ENCODE measurements at regions not wholly inside any gene's neighbourhood (a gene's known extent, or its start where the extent isn't known, plus 50 kb on each side); places are given as distances from the start of the nearest gene placed in this dataset.

DNA sequence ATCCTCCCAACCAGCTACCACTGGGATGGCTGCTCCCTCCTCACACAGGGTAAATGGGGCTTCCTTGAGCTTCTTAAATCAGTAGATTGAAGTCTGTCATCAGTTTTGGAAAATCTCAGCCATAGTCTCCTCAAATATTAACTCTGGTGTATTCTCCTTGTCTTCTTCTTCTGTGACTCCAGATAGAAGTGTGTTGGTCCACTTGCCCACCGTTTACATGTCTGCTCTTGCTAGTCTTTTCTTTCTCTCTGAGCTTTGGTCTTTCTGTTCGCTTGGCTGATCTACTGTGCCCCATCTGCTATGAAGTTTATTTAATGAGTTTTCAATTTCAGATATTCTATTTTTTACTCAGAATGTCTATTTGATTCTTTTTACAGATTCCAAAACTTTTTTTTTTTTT is 281.7 kb upstream of the HDAC4 start:
- no peak for DNase-seq

DNA sequence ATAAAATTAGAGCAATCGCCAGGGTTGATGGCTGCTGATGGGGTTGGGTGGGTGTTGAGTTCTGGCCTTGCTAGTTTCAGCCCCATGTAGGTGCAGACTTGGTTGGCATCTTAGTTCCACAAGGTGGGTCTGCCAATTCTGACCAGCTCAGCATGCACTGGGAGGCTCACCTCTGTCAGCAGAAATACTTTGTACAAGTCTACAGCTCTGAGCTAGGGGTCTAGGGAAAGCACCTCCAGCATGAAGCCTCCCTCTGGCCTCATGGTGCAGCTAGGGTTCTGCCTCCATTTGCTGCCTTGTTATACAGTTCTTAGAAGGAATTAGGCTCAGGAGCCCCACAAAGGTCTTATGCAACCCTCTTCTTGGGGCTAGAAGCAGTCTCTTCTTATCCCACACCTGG is 278.9 kb upstream of the HDAC4 start:
- no peak for DNase-seq

DNA sequence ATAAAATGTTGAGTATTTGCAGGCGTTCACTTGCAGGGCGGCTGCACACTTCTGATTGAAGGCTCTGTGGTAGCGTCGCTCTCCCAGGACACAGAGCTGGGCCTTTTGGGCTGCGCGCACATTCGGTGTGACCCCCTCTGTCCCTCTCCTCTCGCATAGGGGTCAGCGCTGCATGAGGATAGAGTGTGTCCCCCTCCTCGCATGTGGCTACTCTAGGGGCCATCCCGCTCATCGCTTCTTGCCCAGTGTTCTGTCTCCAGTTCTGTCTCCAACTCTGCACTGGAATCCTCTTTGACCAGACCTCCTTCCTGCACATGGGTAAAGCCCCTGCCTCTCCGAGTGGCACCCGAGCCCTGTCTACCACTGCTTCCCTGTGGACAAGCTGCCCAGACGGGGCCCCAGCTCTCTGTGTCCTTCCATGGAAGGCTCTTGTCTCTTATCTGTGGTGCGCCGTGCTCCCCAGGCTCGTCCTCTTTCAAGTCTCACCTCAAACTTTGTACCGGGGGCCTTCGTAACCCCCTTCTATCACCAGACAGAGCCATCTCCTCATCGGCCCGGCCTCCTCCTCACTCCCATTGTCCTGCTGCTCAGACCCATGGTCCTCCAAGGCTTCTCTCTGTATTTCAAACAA is 278.0 kb upstream of the HDAC4 start:
- no peak for DNase-seq

DNA sequence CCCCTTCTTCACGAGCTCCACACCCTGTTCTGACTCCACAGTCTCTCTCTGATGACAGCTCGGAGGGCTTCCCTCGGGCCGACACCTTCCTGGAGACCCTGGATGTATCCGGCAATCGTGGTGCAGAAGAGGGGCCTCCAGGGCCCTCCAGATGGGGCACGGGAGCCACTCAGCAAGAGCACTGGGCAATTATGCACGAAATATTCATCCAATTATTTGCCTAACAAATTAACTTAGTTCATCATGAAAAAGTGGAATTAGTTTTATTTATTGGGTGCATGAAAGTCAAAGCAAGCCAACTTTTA is 277.3 kb upstream of the HDAC4 start:
- no peak for DNase-seq

DNA sequence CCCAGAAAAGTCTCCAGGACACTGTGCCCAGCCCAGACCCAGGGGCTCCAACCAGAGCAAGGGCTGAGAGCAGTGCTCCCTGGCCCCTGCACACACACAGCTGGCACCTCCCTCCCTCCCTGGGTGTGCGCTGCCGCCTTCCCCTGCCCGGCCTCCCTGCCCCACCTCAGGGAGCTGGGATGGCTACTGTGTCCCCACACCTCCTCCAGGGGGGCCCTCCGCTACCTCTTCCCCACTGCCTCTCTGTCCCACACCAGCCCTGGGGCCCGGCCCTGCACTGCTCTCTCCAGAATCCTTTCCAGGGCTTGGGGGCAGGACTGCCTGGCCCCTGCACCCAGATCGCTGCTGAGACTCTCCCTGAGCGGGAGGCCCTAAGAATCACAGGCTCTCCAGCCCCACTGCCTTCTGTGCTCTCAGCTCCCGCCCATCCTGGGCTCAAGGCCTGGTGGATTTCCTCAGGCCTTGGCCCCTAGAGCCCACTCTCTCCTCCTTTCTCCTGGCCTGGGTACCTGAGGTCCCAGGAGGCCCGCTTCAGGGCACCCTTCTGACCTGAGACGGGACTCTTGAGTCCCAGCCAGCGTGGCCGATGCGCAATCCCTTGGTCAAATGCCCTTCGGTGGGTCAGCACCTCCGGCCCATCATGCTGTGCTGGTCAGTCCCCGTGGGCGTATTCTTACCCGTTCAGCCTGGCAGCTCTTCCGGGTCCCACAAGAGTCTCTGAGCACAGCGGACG is 276.8 kb upstream of the HDAC4 start:
- no peak for DNase-seq

DNA sequence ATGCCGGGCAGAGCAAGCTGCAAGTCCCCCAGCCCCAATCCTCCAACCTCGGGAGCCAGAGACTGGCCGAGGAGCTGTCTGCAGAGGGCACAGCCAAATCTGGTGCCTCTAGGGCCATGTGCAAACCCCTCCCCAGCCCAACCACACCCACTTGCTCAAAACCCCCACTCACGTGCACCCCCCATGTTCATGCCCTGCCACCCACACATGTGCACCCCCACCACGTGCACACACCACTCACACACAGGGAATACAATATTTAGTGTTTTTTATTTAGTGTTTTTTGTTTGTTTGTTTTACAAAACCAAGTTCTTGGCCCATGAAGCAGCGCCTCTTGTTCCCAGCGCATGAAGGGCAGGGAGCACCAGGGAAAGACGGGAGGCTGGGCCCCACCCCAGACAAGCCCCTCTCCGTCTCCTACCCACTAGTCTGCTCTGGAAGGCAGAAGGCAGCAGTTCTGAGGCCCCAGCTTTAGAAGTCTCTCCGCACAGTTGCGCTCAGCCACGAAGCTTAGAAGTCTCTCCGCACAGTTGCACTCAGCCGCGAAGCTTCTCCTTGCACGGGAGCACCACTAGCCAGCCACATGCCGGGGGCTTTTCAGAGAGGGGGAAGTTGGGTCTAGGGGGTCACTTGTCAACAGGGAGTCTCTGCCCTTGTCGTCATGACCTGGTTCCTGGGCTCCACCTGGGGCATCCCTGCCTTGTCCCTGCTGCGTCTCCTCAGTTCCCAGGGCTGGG is 276.1 kb upstream of the HDAC4 start:
- DNase-seq = no peak

DNA sequence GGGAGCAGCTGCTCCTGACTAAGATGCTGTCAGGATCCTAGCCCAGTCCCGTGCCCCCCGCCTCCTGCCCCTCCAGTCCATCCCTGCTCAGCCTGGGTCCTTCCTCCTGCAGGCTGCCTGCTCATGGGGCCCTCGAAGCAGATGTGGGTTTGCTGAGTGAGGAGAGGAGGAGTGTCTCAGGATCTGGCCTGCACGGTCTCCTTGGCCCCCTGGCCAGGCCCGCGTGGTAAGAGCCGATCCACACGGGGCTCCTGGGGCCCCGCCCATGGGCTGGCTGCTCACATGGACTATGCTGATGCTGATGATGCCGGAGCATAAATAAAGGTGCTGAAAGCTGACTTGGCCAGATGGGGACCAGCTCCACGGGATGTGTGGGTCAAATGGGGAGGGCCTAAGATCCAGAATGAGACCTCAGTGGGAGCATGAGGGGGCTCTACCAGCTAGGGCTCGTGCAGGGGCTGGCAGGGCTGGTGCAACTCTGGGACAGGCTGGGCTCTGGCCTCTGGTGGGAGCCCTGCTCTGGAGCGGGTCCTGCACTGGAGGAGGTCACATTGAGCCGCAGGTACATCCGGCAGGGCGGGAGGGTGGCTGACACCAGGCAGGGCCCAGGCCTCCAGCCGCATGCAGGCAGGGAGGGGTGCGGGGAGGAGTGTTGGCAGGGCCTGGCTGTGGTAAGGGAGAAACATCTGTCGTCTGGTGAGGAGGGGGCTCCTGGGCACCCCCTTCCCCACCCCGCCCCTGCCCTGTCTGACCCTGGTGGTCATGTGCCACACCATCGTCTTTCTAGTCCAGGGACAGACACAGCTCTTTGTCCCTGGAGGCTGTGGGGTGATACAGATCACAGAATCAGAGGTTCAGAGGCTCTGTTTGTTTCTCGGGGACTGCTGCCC is 275.3 kb upstream of the HDAC4 start:
- no peak for DNase-seq

DNA sequence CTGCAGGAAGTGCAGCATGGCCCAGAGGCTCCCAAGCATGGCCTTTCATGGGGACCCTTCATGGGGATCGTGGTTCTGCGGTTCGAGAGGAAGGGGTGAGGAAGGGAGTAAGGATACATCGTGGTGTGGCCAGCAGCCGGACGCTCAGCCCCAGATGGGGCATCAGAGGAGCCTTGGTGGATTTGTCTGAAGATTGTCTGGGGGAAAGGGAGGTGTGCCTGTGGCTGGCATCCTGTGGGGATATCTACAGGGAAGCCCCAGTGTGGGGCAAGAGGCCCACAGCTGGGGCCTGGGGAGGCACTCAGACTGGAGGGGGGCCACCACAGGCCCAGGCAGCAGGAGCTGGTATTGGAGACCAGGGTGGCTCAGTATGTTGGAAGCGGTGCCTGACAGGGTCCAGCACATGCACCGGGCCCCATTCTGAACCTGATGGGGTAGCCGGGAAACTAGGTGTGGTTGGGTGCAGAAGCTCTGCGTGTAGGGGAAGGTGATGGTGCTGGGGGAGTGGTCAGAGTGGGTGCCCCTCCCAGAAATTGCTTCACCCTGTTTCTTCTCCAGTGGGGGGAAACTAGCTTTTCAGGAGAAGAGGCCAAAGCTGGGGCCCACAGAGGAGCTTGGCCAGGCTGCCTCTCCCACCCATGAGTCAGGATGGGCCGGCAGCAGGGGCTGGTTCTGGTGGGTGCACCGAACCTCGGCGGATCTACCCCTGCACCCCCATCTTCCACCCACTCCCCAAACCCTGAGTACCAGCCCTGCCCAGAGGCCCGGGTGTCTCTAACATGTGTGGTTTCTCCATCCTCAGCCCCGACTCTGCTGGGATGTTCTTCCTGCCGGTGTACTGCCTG is 274.4 kb upstream of the HDAC4 start:
- DNase-seq = no peak

DNA sequence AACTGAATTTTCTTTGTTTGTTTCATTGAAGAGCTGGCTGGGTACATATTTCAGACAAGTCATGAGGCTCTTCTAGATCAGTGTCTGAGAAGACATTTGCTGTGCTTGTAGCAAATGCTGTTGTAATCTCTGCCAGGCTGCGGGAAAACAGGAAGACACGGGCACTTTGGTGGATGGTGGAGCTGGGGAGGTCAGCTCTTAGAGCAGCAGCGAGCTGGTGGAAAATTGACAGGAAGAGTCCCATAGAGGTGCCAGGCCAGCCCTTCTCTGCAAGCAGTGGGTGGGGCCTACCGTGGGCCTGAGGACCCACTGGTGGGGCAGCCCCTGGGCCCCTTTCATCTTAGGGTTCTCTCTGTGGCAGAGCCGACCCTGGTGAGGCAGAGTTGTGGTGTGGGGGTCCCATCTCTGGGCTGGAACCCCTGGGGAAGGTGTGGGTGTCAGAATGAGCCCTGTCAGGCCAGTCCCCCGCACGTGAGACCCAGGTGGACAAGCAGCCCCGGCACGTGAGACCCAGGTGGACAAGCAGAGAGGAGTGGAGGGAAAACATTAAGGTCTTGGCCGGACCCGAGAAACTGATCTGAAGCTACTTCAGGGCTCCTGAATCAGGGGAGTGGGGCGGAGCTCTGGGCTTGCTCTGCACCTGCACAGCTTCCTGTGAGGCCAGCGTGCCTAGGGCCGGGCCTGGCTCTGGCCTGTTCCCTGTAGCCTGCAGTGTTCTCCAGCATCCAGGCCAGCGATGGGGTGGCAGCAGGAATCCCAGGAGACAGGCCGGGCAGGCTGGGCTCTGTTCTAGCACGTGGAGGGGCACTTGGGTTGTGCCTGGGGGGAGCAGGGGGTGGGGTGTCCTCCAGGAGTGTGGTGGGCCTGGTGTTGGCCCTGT is 273.5 kb upstream of the HDAC4 start:
- DNase-seq = no peak

DNA sequence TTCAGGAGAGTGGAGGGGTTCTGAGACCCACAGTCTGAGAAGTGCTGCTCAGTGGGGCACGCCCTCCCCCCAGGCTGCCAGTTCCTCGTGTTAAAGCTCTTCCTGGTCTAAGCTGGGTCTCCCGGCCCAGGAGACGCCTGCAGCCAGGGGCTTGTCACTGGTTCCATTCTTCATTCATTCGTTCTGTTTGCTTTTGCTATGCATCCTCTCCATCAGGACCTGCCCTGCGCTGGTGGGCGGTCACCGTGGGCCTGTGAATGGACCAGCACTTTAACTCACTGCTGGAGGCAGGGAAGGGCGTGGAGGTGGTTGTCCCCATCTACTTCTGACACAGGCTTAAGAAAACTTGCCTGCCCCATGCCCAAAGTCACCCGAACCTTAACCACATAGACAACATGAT is 272.8 kb upstream of the HDAC4 start:
- DNase-seq = no peak

DNA sequence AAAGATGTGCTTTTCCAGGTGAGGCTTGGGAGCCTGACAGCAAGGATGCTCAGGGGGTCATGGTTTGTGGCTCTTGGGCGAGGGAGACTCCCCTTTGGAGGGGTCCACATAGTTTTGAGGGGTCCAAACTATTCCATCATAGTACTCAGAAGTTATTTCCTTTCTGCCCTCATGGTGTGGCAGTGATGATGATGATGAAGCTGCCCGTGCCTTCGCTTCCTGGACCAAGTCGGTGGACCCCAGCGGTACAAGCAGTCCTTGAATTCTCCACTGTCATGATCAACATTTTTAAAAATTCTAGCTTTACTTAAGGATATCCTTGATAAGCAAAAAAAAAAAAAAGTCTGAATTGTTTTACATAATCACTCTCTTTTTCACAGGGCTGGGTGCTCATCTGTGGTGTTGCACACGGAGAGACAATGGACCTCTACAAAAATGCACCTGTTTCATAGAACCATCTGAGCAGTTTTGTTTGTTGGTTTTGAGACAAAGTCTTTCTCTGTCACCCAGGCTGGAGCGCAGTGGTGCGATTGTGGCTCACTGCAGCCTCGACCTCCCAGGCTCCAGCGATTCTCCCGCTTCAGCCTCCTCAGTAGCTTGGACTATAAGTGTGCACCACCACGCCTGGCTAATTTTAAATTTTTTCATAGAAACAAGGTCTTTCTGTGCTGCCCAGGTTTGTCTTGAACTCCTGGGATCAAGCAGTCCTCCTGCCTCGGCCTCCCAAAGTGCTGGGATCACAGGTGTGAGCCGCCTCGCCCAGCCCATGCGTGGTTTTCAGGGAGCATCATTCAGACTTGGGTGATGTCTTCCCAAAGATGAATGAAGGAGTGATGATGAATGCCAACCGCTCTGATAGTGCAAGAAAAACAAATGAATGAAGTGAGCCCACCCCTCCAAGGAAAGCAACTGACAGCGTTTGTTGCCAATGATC is 271.4 kb upstream of the HDAC4 start:
- no peak for DNase-seq

DNA sequence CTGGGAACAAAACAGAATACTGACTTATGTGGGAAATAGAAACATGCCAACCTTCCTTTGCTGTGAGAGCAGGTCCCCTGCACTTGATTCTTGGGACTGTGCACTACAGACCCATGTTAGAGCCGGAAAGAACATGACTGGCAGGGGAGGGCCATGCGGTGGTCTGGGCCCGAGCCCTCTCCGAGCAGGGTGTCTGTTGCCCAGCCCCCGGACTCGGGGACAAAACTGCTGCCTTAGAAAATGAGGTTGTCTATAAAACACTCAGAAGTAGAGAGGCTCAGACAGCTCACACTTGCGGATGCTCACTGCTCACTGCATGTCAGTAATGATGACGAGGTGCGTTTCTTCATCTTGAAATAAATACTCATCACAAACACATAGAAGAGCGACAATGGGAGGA is 270.7 kb upstream of the HDAC4 start:
- DNase-seq = no peak

DNA sequence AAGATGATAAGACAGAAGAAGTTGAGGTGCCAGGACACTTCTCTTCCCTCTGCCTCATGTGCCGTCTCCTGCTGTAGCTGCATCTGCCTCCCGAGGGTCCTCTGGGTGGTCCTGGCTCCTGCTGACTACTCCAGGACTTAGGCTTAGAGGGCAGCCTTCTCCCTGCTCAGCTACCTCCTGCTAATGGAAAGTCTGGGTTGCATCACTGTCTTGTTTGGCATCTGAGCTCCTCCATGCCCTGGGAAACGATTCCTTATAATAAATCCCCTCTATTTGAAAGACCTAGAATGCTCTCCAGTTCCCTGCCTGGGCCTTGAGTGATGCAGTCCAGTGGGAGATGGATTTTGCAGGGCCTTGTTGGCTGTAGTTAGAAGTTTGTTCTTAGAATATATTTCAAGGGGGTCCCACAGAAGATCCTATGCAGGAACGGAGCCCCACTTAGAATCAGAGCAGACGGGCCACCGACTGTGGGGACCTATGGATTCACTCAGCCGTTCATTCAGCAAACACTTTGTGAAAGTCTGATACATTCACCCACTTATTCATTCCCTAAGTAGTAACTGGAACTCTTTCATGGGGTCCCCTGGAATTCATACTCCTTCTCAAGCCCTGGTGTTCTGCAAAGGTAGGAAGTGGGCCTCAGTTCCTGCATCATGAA is 269.8 kb upstream of the HDAC4 start:
- no peak for DNase-seq

DNA sequence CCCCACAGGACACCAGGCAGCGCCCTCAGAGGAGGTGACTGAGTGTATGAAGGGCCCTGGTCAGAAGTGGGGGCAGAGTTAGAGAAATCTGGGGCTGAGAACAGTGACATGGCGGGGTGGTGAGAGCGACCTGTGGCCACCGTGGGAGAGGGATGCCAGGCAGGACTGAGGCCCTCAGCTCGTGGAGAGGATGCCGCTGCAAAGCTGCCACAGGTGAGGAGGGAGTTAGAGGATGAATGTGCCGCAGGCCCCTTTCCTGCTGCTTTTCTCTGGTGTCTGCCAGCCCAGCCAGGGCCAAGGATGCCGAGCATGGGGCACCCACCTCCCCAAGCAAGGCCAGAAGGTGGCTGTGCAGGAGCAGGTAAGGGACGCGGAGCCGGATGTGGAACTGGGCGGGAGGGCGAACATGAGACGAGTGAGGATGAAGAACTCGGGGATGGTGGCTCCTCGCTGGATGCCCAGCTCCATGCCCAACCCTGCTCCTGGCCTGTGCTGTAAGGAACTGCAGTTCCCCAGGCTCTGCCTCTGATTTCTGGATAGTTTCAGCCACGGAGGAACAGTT is 269.2 kb upstream of the HDAC4 start:
- no peak for DNase-seq

DNA sequence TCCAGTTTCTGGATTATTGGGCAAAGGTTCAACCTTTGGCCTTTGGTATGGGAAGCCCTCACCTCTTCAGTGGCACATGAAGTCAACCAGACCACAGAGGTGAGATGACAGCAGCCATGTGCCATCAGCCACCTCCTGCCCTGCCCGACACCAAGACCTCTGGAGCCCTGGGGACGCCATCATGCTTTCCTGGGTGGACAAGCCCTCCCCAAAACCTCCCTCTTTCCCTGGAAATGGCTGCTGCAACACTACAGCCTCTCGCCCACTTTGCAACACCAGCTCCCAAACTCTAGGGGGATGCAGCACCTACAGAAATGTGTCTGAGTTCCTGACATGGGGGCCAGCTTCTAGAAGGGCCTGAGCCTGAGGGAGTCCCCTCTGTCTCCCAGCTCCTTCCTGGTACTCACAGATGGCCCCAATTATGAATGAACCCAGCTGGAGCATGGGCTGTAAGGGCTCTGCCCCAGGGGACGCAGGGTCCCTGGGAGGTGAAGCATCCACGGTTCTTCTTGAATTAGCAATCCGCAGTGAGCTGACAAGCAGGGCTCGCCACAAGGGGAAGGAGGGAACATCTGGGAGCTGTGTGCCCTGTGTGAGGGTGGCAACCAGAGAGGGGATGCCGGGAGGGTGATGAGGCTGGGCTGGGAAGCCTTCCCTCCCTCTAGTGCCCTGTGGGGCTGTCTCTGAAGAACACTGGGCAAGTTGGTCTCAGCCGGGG is 268.5 kb upstream of the HDAC4 start:
- DNase-seq = no peak

DNA sequence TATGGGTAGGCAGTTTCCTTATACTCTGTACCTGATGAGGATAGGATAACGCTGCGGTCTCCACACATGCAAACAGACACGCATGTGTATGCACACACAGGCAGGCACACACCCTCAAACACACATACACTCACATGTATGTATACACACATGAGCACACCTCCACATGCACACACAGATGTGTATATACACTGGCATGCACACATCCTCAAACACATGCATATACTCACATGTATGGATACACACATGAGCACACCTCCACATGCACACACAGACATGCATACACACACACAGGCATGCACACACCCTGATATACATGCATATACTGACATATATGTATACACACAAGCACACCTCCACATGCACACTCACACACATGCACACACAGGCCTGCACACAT is 267.8 kb upstream of the HDAC4 start:
- no peak for DNase-seq

DNA sequence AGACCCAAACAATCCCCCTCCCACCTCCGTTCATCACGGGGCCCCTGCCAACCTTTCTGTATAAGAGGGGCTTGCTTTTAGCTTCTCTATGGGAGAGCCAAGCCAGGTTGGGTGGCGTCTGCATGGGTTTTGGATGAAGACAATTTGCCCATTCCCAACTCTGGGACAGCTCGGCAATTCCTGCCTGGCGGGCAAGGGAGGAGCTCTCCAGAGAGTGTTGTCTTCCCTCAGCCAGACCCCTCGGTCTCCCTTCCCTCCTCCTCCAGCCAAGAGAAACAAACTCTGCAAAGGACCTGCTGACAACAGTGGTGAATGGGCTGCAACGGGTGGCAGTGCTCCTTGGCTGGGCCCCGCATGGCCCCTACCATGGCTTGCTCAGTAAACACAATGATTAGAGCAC is 267.2 kb upstream of the HDAC4 start:
- no peak for DNase-seq

DNA sequence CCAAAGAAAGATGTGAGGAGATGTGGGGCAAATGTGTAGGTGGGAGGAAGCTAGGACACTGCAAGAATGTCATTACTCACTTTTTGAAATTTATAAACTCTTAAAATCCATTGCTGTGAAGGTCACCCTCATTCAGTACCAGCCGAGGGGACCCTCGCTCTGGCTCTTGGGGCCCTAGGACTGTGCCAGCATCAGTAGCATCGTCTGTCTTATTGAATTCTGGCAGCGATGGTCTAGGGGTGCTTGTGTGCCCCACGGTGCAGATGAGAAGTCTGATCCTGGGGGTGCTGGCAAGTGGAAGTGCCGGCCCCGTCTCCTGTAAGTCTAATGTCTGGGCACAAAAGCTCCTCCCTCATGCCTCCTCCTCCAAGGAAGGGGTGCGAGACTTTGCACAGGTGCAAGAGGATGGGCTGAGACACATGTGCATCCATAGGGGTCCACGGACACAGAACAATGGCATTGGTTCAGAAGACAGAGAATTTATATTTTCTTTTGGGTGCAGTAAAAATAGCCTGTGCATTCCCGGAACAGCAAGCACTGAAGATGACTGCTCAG is 266.7 kb upstream of the HDAC4 start:
- no peak for DNase-seq

Data from CD4-positive, alpha-beta T cell treated with Interferon gamma for 1 hour (primary cell).